GM18873 (cell line): ENCODE measurements at regions not wholly inside any gene's neighbourhood (a gene's known extent, or its start where the extent isn't known, plus 50 kb on each side); places are given as distances from the start of the nearest gene placed in this dataset.
"Not testable (repeated sequence)": the region's sequence is repeated elsewhere in the genome, so short reads cannot be mapped to it uniquely, and the experiment has no call there.

Experiments used
- ATAC-seq: cut with Tn5 transposase; IDR thresholded peaks from one replicate; pipeline ENCODE4 v1.9.1; 2021; ENCODE audit warnings: mild to moderate bottlenecking, moderate library complexity, moderate number of reproducible peaks; ENCODE audit not compliant: unreplicated experiment, low FRiP score

- no peak for ATAC-seq
These were observed 174.5 kb downstream of the SOX4 start for GRCh38 chr6:21767891-21768648.

DNA sequence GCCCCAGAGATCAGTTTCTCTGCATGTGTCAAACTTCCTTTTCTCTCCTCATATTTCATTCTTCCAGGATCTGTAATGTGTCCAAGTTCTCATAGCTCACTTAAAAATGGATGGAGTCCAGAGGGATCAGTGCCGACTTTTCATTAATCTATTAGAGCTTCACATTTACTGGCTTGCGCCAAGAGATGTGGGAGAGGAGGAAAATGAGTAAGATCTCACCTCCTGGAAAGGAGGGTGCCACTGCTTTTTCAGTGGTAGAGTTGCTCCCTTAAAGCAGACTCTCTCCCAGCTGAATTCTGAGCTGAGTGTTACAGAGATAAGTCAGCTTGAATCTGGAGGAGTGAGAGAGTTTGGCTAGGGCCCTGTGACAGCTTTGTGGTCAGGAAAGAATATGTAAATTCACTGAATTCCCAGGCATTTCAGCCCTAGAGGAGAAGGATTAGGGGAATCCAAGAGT, 175.9 kb downstream of the SOX4 start:
- ATAC-seq: no peak

DNA sequence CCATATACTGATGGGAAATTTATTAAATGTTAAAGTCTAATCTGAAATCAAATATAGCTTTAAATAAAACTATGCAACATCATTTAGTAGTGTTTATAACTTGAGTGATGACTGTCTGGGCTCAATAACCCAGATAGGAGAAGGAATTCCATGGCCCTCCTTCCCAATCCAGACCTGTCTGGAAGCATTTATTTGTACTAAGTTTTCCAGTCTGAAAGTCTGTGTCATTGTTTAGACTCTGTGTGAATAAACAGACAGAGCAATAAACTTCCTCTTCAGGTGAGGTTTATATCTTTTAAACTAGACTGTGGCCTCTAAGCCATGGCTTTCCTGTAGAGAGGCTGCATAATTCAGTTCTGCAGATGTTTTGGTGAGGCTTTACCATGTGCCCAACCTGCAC, 176.4 kb downstream of the SOX4 start:
- no peak for ATAC-seq

DNA sequence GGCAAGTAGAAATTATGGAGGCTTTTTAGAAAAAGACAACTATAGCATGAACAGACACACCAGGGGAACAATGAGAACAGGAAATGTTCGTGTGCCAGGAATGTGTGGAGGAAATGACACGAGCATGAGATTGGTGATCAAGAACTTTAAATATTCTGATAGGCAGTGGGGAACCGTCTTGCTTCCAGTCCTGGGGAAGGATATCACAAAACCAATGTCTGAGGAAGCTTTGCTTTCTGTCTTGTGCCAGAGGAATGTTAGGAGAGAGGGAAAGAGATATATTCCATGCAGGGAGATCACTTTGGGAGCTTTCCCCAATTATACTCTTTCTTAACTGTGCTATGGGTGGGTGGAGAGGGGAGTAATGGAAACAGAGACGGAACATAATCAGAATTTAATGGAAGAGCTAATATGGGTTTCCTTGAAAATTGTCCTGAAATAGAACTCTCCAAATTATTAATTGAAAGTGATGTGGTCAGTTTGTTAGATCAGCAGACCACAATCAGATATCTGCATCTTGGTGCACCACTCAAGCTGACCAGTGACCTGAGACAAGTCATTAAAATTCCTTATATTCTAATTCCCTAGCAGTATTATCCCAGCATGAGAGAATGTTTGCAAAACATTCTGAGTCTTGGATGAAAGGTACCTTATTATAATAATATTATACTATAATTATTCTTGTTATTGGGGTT, 178.2 kb downstream of the SOX4 start:
- no peak for ATAC-seq

DNA sequence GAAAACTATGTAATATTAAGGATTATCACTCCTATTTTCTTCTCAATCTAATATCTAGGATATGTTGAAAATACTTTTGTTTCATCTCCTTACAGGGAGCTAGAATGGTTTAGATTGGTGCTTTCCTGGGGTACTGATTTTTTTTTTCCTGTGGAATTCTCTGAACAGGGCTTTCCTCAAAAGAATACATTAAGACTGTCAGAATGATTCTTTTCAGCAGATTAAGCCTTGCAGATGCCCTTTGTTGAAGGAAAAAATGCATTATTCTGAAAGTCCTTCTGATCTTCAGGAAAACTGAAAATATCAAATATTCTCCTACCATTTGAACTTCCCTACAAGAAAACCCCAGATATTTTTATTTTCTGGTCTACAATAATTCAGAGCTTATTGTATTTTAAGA, 178.9 kb downstream of the SOX4 start:
- ATAC-seq: no peak

- ATAC-seq: no peak
These were observed 179.5 kb downstream of the SOX4 start for GRCh38 chr6:21772884-21773575.

DNA sequence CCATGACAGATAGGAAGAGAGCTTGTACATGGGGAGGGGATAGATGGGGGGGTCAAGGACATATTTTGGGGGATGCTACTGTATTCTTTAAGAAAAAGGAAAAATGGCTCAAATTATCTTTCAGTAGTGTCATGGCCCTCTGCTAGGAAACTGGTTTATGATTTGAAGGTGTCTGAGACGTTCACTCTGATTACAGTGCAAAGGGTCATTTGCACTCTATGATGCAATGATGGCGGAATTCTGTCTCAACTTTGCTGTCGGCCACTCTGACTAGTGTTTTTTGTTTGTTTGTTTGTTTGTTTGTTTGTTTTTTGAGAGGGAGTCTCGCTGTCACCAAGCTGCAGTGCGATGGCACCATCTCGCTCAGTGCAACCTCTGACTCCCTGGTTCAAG, 180.0 kb downstream of the SOX4 start:
- no peak for ATAC-seq

- ATAC-seq: no peak
These were observed 184.3 kb downstream of the SOX4 start for GRCh38 chr6:21777846-21778245.

DNA sequence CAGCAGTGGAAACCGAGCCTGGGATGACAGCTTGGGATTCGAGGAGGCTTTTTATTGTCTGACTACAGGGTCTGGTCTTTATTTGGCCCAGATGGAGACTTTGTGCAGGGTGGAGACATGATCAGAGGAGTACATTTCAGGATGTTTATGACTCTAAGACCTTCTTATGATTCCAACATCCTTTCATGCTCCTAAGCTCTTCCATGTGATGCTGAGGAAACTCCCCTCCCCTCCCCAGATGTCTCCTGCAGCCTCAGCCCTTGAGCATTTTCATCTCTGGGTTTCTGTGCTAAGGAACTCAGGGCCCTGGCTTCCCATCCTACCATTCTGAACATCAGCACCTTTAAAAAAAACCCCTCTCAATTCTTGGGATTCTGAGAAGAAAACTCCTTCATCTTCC, 186.6 kb downstream of the SOX4 start:
- ATAC-seq: no peak

DNA sequence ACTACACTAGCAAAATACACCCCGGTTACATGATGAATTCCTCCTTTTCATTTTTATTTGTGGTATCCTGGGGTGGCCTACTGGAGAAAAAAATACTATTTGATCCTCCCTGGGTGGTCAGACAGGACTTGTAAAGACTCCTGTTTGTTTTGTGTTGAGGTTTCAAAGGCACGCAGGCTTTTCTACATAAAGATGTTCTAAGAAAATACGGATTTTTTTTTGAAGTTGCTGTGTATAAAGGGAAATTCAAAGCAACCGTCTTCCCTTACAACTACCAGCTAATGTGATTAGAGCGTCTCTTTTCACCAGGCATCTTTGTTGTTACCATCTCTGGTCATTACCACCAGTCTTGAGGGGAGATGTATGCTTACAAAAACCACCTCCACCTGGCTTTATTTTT, 187.1 kb downstream of the SOX4 start:
- ATAC-seq: no peak

DNA sequence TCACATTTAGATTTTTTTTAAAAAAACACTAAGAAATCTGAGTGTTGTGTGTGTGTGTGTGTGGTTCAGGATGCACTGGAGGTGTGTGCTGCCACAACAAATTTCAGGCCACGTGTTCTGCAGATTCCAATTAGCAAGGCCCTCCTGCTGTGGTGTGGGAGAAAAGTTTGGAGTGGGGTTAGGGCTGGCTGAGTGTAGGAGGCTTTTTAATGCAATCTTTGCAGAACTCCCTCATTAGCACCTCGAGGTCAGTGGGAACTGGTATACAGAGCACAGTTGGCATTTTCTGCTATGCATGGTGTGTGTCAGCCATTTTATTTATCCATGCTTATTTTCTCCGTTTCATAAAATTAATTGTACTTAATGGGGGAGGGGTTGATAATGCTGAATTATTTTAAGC, 187.6 kb downstream of the SOX4 start:
- no peak for ATAC-seq

- no peak for ATAC-seq
These were observed 191.6 kb downstream of the SOX4 start for GRCh38 chr6:21785164-21785563.

- ATAC-seq: no peak
These were observed 197.5 kb downstream of the SOX4 start for GRCh38 chr6:21791056-21791455.

DNA sequence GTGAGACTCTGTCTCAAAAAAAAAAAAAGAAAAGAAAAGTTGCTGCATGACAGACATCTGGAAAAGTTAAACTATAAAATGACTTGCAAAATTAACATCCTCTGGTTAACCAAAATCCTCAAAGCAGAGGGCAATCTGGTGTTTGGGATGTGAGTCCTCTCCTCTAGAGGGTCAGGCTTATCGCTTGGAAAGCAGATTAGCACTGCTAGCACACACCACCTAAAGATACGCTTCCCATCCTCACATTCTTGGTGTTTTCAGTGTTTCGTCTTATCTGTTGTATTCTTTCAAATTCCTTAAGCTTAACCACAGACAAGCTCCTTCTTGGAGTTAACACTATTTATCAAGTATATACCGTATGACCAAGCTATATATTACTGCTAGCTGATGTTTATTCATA, 198.0 kb downstream of the SOX4 start:
- no peak for ATAC-seq

GRCh38 chr6:21792177-21792576, 198.6 kb downstream of the SOX4 start:
- ATAC-seq: no peak

DNA sequence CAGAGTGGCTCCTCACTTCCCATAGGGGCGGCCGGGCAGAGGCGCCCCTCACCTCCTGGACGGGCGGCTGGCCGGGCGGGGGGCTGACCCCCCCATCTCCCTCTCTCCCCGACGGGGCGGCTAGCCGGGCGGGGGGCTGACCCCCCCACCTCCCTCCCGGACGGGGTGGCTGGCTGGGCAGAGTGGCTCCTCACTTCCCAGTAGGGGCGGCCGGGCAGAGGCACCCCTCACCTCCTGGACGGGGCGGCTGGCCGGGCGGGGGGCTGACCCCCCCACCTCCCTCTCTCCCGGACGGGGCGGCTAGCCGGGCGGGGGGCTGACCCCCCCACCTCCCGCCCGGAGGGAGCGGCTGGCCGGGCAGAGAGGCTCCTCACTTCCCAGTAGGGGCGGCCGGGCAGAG, 203.4 kb downstream of the SOX4 start:
- ATAC-seq: not testable (repeated sequence)

DNA sequence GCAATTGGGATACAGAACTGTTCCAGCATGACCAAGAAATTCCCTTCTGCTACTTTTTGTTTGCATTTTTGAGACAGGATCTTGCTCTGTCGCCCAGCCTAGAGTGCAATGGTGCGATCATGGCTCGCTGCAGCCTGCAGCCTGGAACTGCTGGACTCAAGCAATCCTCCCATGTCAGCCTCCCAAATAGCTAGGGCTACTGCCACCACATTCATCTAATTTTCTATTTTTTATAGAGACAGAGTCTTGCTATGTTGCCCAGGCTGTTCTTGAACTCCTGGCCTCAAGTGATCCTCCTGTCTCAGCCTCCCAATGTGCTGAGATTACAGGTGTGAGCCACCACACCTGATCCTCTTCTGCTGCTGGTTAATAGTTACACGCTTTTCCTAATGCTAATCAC, 204.9 kb downstream of the SOX4 start:
- no peak for ATAC-seq

DNA sequence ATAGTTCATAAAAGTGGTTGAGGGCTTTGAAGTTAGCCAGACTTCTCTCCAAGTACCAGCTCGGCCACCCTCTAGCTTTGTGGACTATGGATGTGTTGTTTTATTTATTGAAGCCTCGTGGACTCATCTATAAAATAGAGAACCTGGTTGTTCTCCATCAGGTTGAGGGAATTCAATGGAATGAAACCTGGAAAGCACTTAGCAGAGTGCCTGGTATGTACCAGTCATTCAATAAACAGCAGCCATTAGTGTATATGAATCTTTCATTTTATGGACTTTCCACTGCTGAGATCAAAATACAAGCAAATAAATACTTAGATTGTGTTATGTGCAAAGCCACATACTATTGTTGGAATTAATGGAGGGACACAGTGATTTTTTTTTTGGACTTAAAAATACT, 206.8 kb downstream of the SOX4 start:
- no peak for ATAC-seq

- no peak for ATAC-seq
These were observed 207.4 kb downstream of the SOX4 start for GRCh38 chr6:21800948-21801438.

- ATAC-seq: no peak
These were observed 208.1 kb downstream of the SOX4 start for GRCh38 chr6:21801446-21802174.
